ENCODE measurements at regions not wholly inside any gene's neighbourhood (a gene's known extent, or its start where the extent isn't known, plus 50 kb on each side); places are given as distances from the start of the nearest gene placed in this dataset.

GRCh38 chr7:21099955-21100354 is 313.3 kb upstream of the SP8 start (continued):
- TF ChIP-seq HSF1 (IDR thresholded peaks at IDR 0.05; ENCODE audit: low read depth, low read length): no peak
- TF ChIP-seq TCF3 (IDR thresholded peaks at IDR 0.05; ENCODE audit: borderline replicate concordance, insufficient read depth, low read depth, low read length): no peak

DNA sequence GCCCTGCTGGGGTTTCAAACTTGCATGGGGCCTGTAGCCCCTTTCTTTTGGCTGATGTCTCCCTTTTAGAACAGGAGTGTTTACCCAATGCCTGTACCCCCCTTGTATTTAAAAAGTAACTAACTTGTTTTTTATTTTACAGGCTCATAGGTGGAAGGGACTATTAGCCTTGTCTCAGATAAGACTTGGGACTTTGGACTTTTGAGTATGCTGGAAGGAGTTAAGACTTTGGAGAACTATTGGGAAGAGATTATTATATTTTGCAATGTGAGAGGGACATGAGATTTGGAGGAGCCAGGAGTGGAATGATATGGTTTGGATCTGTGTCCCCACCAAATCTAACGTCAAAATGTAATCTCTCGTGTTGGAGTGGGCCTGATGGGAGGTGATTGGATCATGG is 314.9 kb upstream of the SP8 start:
- ATAC-seq: no peak
- intact Hi-C loops (cut with micrococcal nuclease; ENCODE audit: unreplicated experiment): no loop called here
- Histone ChIP-seq H3K27me3 (replicated peaks in 1 of 2; ENCODE audit: control insufficient read depth in 2 of 2, insufficient read depth in 2 of 2, low read length in 1 of 2) (no peaks in the 10 kb centered on the region), H3K9ac (ENCODE audit: control insufficient read depth, insufficient read depth, low read length) (no peak overlapping the region), H3K4me2 (ENCODE audit: control insufficient read depth, insufficient read depth) (no peak overlapping the region), H3K9me3 (replicated peaks; ENCODE audit: control insufficient read depth, insufficient read depth, low read length) (no peaks in the 10 kb centered on the region), H3K79me2 (ENCODE audit: control insufficient read depth, insufficient read depth, low read length) (no peaks in the 10 kb centered on the region), H3K4me3 (no peak overlapping the region), H3K36me3 (ENCODE audit: control insufficient read depth in 2 of 2, insufficient read depth in 2 of 2, low read length in 1 of 2) (no peaks in the 10 kb centered on the region), H4K20me1 (ENCODE audit: control insufficient read depth, insufficient read depth) (no peaks in the 10 kb centered on the region), H3K27ac (ENCODE audit: control insufficient read depth, insufficient read depth) (no peak overlapping the region), H3K4me1 (ENCODE audit: control insufficient read depth, insufficient read depth, low read length) (no peaks in the 10 kb centered on the region), H2AFZ (ENCODE audit: control insufficient read depth, low read depth, low read length) (no peak overlapping the region)
- BruUV-seq (replicated peaks): no TSS peak
- 0% methylated on average over 2 of the region's 2 CpGs for WGBS (ENCODE audit: insufficient coverage, insufficient replicate concordance, low lambda C conversion rate, missing lambda C conversion rate)
- ChIA-PET POLR2A (no interaction called here), SMC1A (ENCODE audit: uncharacterized antibody, unreplicated experiment) (no interaction called here), CTCF (no interaction called here), RAD21 (ENCODE audit: unreplicated experiment) (interaction anchor here (0.6 kb wide), 1 partner anchor 255 kb away, joined by 3 read pairs; no protein-coding TSS in a partner anchor)
- no peak for FAIRE-seq
- TF ChIP-seq DPF2 (IDR thresholded peaks at IDR 0.05) (no peak), ZNF274 (IDR thresholded peaks at IDR 0.05; ENCODE audit: insufficient read depth, insufficient read length) (no peak), MLLT1 (IDR thresholded peaks at IDR 0.05) (no peak), PKNOX1 (IDR thresholded peaks at IDR 0.05) (no peak), POLR2AphosphoS5 (IDR thresholded peaks at IDR 0.05; ENCODE audit: low read length) (no peak), GABPA (IDR thresholded peaks at IDR 0.05; ENCODE audit: low read depth) (no peak), TCF12 (IDR thresholded peaks at IDR 0.05; ENCODE audit: low read depth, low read length) (no peak), NR2F1 (conservative IDR thresholded peaks at IDR 0.05) (no peak), SIX5 (IDR thresholded peaks at IDR 0.05; ENCODE audit: low read depth, low read length, severe bottlenecking) (no peak), ZSCAN29 (IDR thresholded peaks at IDR 0.05) (no peak)
- TF ChIP-seq, protein P1, sequence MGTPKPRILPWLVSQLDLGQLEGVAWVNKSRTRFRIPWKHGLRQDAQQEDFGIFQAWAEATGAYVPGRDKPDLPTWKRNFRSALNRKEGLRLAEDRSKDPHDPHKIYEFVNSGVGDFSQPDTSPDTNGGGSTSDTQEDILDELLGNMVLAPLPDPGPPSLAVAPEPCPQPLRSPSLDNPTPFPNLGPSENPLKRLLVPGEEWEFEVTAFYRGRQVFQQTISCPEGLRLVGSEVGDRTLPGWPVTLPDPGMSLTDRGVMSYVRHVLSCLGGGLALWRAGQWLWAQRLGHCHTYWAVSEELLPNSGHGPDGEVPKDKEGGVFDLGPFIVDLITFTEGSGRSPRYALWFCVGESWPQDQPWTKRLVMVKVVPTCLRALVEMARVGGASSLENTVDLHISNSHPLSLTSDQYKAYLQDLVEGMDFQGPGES (IDR thresholded peaks at IDR 0.05): no peak
- in situ Hi-C loops (cut with MboI): no loop called here
- DNase-seq (ENCODE audit: low read depth, low spot score): no peak
